Esophagus muscularis mucosa (tissue), 4 donors: ENCODE measurements at regions not wholly inside any gene's neighbourhood (a gene's known extent, or its start where the extent isn't known, plus 50 kb on each side); places are given as distances from the start of the nearest gene placed in this dataset.

Source experiments
- DNase-seq: peaks from one replicate; pipeline ENCODE4 v3.0.0-alpha.2; 2017; ENCODE audit errors: extremely low spot score
- H3K27ac ChIP-seq, 4 donors: fragments of 200-600 bp; sonication (generic); replicated peaks in 1 of 4; 1 replicate in 3 of 4; 2 replicates in 1 of 4; pipeline ENCODE4 v1.5.1; 2016 to 2019; ENCODE audit warnings: mild to moderate bottlenecking in 1 of 4
- H3K27me3 ChIP-seq, 4 donors: fragments of 200-600 bp; sonication (generic); one replicate each; pipeline versions ENCODE4 v1.5.1 to v1.6.0; 2016 to 2019
- H3K36me3 ChIP-seq, 4 donors: fragments of 200-600 bp; sonication (generic); one replicate each; pipeline ENCODE4 v1.5.1; 2016 to 2019
- H3K4me1 ChIP-seq, 4 donors: fragments of 200-600 bp; sonication (generic); one replicate each; pipeline ENCODE4 v1.5.1; 2016 to 2019
- H3K4me3 ChIP-seq, 4 donors: fragments of 200-600 bp; sonication (generic); 1 replicate in 2 of 4; 2 replicates in 2 of 4; pipeline ENCODE4 v1.5.1; 2016 to 2019; ENCODE audit warnings: mild to moderate bottlenecking in 4 of 4, moderate library complexity in 1 of 4
- H3K9me3 ChIP-seq, 4 donors: fragments of 200-600 bp; sonication (generic); 1 replicate in 3 of 4; 2 replicates in 1 of 4; pipeline ENCODE4 v1.5.1; 2016 to 2019
- CTCF ChIP-seq, 3 experiments: fragments of 200-600 bp in 2 of 3; fragments of 450-650 bp in 1 of 3; sonication (generic) in 2 of 3; IDR thresholded peaks; one replicate each; pipeline ENCODE4 v1.5.1; 2017 to 2019; ENCODE audit warnings: antibody characterized with exemption in 3 of 3, mild to moderate bottlenecking in 2 of 3, moderate library complexity in 1 of 3
- EP300 ChIP-seq: sonication (generic); formaldehyde crosslinking; IDR thresholded peaks from one replicate; pipeline ENCODE4 v1.6.1; 2017; ENCODE audit warnings: antibody characterized with exemption
- POLR2A ChIP-seq: fragments of 450-650 bp; IDR thresholded peaks from one replicate; pipeline ENCODE4 v1.6.1; 2017; ENCODE audit warnings: antibody characterized with exemption, moderate library complexity, mild to moderate bottlenecking, low read depth
- POLR2AphosphoS5 ChIP-seq, 2 donors: sonication (generic); formaldehyde crosslinking; IDR thresholded peaks; one replicate each; pipeline ENCODE4 v1.6.1; 2017; ENCODE audit warnings: antibody characterized with exemption in 2 of 2
- WGBS: methylation state at CpG from one replicate; pipeline ENCODE4 v1.1.5; 2018; 5-methylcytosine and 5-hydroxymethylcytosine counted together
- intact Hi-C: fragments of 100-400 bp; cut with DNase I; formaldehyde crosslinking; loops from one replicate; pipeline ENCODE4 v1.15.1; 2023

- H3K27me3 ChIP-seq = no peaks in the 10 kb centered on the region
- WGBS = 59% methylated on average over 4 of the region's 4 CpGs
- peak overlapping the region; percentile 2 to 46 (median 30) for H3K27ac ChIP-seq
- no peak for DNase-seq
- H3K9me3 ChIP-seq = no peaks in the 10 kb centered on the region
- H3K4me1 ChIP-seq = peaks cover 0 to 33% (median 21%) of the 10 kb centered on the region in 4 donors
- H3K4me3 ChIP-seq = peak overlapping the region in 1 of 4 donors; percentile 10
- TF ChIP-seq CTCF (IDR thresholded peaks at IDR 0.05) (no peak), POLR2AphosphoS5 (IDR thresholded peaks at IDR 0.05) (peak in 1 of 2 donors; percentile 15), EP300 (no peak), POLR2A (no peak)
- intact Hi-C loops = no loop called here
- no peaks in the 10 kb centered on the region for H3K36me3 ChIP-seq
These were observed 148.7 kb upstream of the SLC1A4 start for GRCh38 chr2:64840426-64840881.

GRCh38 chr2:64841461-64841860, 147.7 kb upstream of the SLC1A4 start:
- Histone ChIP-seq H3K9me3 (no peaks in the 10 kb centered on the region), H3K36me3 (no peaks in the 10 kb centered on the region), H3K27me3 (no peaks in the 10 kb centered on the region), H3K4me1 (peaks cover 0 to 42% (median 27%) of the 10 kb centered on the region in 4 donors), H3K27ac (no peak overlapping the region), H3K4me3 (no peak overlapping the region)
- intact Hi-C loops = no loop called here
- WGBS = 55% methylated on average over 2 of the region's 2 CpGs
- no peak for DNase-seq
- TF ChIP-seq POLR2A = no peak
- no peak for TF ChIP-seq EP300
- no peak for TF ChIP-seq POLR2AphosphoS5 (IDR thresholded peaks at IDR 0.05)
- no peak for TF ChIP-seq CTCF (IDR thresholded peaks at IDR 0.05)

- peaks cover 0 to 42% (median 27%) of the 10 kb centered on the region in 4 donors for H3K4me1 ChIP-seq
- TF ChIP-seq POLR2A = no peak
- no peak for TF ChIP-seq CTCF (IDR thresholded peaks at IDR 0.05)
- TF ChIP-seq EP300 = no peak
- TF ChIP-seq POLR2AphosphoS5 (IDR thresholded peaks at IDR 0.05) = no peak
- 89% methylated on average over 5 of the region's 5 CpGs for WGBS
These were observed 147.2 kb upstream of the SLC1A4 start for GRCh38 chr2:64842030-64842429.

GRCh38 chr2:64844087-64844486, 145.1 kb upstream of the SLC1A4 start:
- Histone ChIP-seq H3K4me1 (peaks cover 0 to 27% (median 24%) of the 10 kb centered on the region in 4 donors), H3K4me3 (no peak overlapping the region), H3K36me3 (no peaks in the 10 kb centered on the region), H3K9me3 (no peaks in the 10 kb centered on the region), H3K27ac (no peak overlapping the region), H3K27me3 (no peaks in the 10 kb centered on the region)
- intact Hi-C loops = no loop called here
- WGBS = 94% methylated on average over 2 of the region's 2 CpGs
- no peak for DNase-seq
- TF ChIP-seq EP300 (no peak), CTCF (IDR thresholded peaks at IDR 0.05) (no peak)

More at GRCh38 chr2:64842030-64842429, 147.2 kb upstream of the SLC1A4 start:
- intact Hi-C loops = no loop called here
- H3K27me3 ChIP-seq = no peaks in the 10 kb centered on the region
- no peak overlapping the region for H3K27ac ChIP-seq
- DNase-seq = no peak
- no peak overlapping the region for H3K4me3 ChIP-seq
- H3K9me3 ChIP-seq = no peaks in the 10 kb centered on the region
- no peaks in the 10 kb centered on the region for H3K36me3 ChIP-seq

GRCh38 chr2:64845273-64845905, 143.8 kb upstream of the SLC1A4 start:
- no peaks in the 10 kb centered on the region for H3K27me3 ChIP-seq
- no peak for DNase-seq
- no peaks in the 10 kb centered on the region for H3K36me3 ChIP-seq
- no peaks in the 10 kb centered on the region for H3K9me3 ChIP-seq
- TF ChIP-seq POLR2A (no peak), CTCF (IDR thresholded peaks at IDR 0.05) (no peak), EP300 (no peak), POLR2AphosphoS5 (IDR thresholded peaks at IDR 0.05) (no peak)
- 85% methylated on average over 2 of the region's 2 CpGs for WGBS
- H3K4me1 ChIP-seq = peaks cover 0 to 18% (median 18%) of the 10 kb centered on the region in 4 donors
- no peak overlapping the region for H3K4me3 ChIP-seq
- intact Hi-C loops = no loop called here
- H3K27ac ChIP-seq = no peak overlapping the region
